ENCODE measurements at regions not wholly inside any gene's neighbourhood (a gene's known extent, or its start where the extent isn't known, plus 50 kb on each side); places are given as distances from the start of the nearest gene placed in this dataset.

GRCh38 chr1:208855403-208855802 lies 611.2 kb upstream of the PLXNA2 start:
- TF ChIP-seq CTCF (IDR thresholded peaks at IDR 0.05; ENCODE audit: insufficient read depth, low read length, poor library complexity, severe bottlenecking) (no peak), EZH2phosphoT487 (conservative IDR thresholded peaks at IDR 0.05; ENCODE audit: low read length) (no peak)

All from SU-DHL-6 (cell line).